ENCODE measurements at regions not wholly inside any gene's neighbourhood (a gene's known extent, or its start where the extent isn't known, plus 50 kb on each side); places are given as distances from the start of the nearest gene placed in this dataset.

DNA sequence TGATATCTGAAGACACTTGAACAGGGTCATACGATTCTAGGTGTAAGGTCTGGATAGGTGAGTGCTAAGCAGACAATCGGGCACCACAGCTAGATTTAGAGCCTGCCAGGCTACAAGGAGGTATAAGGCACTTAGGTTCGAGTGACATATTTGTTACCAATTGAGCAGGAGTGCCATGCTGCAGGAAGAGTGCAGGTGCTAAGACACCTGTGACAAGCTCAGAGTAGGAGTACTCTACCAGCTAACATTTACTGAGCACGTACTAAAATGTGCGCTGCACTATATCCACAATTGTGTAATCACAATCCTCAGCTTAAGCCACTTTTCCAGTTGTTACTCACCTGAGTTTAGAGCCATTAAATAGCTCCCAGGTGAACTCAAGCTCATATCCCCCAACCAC, 227.8 kb upstream of the MOCS1 start:
- Histone ChIP-seq H3K9me3 (ENCODE audit: insufficient read depth, low read depth, low read length) (peaks cover 7% of the 10 kb centered on the region), H3K27me3 (ENCODE audit: insufficient read depth, low read length) (no peaks in the 10 kb centered on the region), H3K4me2 (ENCODE audit: low read length) (no peak overlapping the region), H3K4me3 (ENCODE audit: insufficient read depth, low read depth, low read length) (no peak overlapping the region), H4K20me1 (ENCODE audit: insufficient read depth, low read length) (no peaks in the 10 kb centered on the region), H3K9ac (ENCODE audit: low read length) (no peak overlapping the region), H2AFZ (ENCODE audit: low read depth, low read length) (no peak overlapping the region), H3K4me1 (ENCODE audit: insufficient read depth, low read length) (no peaks in the 10 kb centered on the region), H3K79me2 (ENCODE audit: insufficient read depth, low read length) (no peaks in the 10 kb centered on the region), H3K27ac (ENCODE audit: low read depth, low read length) (no peak overlapping the region), H3K36me3 (ENCODE audit: insufficient read depth, low read length) (no peaks in the 10 kb centered on the region)
- FAIRE-seq, result no peak
- Mint-ChIP-seq H3K9me3 (ENCODE audit: unreplicated experiment) (no peaks in the 10 kb centered on the region), H3K4me3 (ENCODE audit: unreplicated experiment) (no peak overlapping the region), H3K27ac (ENCODE audit: unreplicated experiment) (no peak overlapping the region), H3K4me1 (ENCODE audit: low read depth, unreplicated experiment) (peaks cover 3% of the 10 kb centered on the region), H3K27me3 (ENCODE audit: low read depth, unreplicated experiment) (no peaks in the 10 kb centered on the region), H3K36me3 (ENCODE audit: low read depth, unreplicated experiment) (no peaks in the 10 kb centered on the region)
- no peak for TF ChIP-seq EZH2 (IDR thresholded peaks at IDR 0.05; ENCODE audit: insufficient read depth, low read length)
- TF ChIP-seq, protein P1, sequence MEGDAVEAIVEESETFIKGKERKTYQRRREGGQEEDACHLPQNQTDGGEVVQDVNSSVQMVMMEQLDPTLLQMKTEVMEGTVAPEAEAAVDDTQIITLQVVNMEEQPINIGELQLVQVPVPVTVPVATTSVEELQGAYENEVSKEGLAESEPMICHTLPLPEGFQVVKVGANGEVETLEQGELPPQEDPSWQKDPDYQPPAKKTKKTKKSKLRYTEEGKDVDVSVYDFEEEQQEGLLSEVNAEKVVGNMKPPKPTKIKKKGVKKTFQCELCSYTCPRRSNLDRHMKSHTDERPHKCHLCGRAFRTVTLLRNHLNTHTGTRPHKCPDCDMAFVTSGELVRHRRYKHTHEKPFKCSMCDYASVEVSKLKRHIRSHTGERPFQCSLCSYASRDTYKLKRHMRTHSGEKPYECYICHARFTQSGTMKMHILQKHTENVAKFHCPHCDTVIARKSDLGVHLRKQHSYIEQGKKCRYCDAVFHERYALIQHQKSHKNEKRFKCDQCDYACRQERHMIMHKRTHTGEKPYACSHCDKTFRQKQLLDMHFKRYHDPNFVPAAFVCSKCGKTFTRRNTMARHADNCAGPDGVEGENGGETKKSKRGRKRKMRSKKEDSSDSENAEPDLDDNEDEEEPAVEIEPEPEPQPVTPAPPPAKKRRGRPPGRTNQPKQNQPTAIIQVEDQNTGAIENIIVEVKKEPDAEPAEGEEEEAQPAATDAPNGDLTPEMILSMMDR (IDR thresholded peaks at IDR 0.05; ENCODE audit: insufficient read depth, low read depth, low read length), result no peak
- no peak for DNase-seq (ENCODE audit: low read depth)

DNA sequence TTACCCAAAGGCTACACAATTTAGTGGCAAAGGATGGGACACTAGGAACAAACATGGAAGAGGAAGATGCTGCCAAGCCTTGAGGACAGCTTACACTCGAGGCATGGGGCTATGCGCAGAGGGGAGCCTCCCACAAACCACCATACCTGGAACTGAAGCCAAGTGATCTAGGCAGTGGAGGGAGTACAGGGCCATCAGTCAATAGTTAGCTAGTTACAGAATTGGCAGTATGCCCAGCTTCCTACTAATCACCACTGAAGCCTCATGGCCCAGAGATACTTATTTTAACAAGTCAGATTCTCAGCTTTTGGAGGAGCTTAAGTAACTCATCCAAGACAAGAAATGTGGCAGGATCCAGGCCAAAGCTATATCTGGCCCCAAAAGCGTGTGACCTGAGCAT, 226.6 kb upstream of the MOCS1 start:
- Histone ChIP-seq H3K4me2 (ENCODE audit: low read length) (no peak overlapping the region), H3K4me1 (ENCODE audit: insufficient read depth, low read length) (no peaks in the 10 kb centered on the region), H3K79me2 (ENCODE audit: insufficient read depth, low read length) (no peaks in the 10 kb centered on the region), H3K27ac (ENCODE audit: low read depth, low read length) (no peak overlapping the region), H3K4me3 (ENCODE audit: insufficient read depth, low read depth, low read length) (no peak overlapping the region), H4K20me1 (ENCODE audit: insufficient read depth, low read length) (no peaks in the 10 kb centered on the region), H3K36me3 (ENCODE audit: insufficient read depth, low read length) (no peaks in the 10 kb centered on the region), H3K9ac (ENCODE audit: low read length) (no peak overlapping the region), H3K9me3 (ENCODE audit: insufficient read depth, low read depth, low read length) (peaks cover 5% of the 10 kb centered on the region), H3K27me3 (ENCODE audit: insufficient read depth, low read length) (no peaks in the 10 kb centered on the region), H2AFZ (ENCODE audit: low read depth, low read length) (no peak overlapping the region)
- DNase-seq (ENCODE audit: low read depth) (no peak), FAIRE-seq (no peak)
- H3K27ac Mint-ChIP-seq (ENCODE audit: unreplicated experiment), result no peak overlapping the region
- no peaks in the 10 kb centered on the region for H3K36me3 Mint-ChIP-seq (ENCODE audit: low read depth, unreplicated experiment)
- H3K9me3 Mint-ChIP-seq (ENCODE audit: unreplicated experiment), result no peaks in the 10 kb centered on the region
- H3K4me1 Mint-ChIP-seq (ENCODE audit: low read depth, unreplicated experiment), result peaks cover 3% of the 10 kb centered on the region
- peaks cover 3% of the 10 kb centered on the region for H3K27me3 Mint-ChIP-seq (ENCODE audit: low read depth, unreplicated experiment)
- no peak overlapping the region for H3K4me3 Mint-ChIP-seq (ENCODE audit: unreplicated experiment)
- TF ChIP-seq, protein P1 (IDR thresholded peaks at IDR 0.05; ENCODE audit: insufficient read depth, low read depth, low read length), result no peak
- no peak for TF ChIP-seq EZH2 (IDR thresholded peaks at IDR 0.05; ENCODE audit: insufficient read depth, low read length)

DNA sequence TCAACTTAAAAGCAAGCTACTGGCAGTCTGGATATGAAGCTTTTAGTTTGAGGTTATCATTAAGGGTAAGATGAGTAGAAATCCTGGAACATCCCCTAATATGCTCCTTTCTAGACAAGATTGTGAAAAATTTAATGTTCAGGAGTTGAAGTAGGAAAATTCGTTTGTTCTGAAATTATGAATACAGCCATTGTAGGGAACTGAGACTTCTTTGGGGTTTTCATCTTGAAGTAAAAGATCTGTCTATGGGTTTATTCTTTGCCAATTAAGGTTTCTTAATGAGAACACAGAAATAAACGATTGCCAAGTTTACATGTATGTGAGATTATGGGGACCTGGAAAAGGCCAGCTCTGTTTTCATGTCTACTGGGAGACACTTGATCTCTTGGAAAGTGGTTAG, 225.6 kb upstream of the MOCS1 start:
- no peak overlapping the region for H3K4me2 ChIP-seq (ENCODE audit: low read length)
- H3K4me3 ChIP-seq (ENCODE audit: insufficient read depth, low read depth, low read length), result no peak overlapping the region
- Mint-ChIP-seq H3K36me3 (ENCODE audit: low read depth, unreplicated experiment) (no peaks in the 10 kb centered on the region), H3K27ac (ENCODE audit: unreplicated experiment) (no peak overlapping the region), H3K4me3 (ENCODE audit: unreplicated experiment) (no peak overlapping the region), H3K9me3 (ENCODE audit: unreplicated experiment) (no peaks in the 10 kb centered on the region), H3K27me3 (ENCODE audit: low read depth, unreplicated experiment) (peaks cover 8% of the 10 kb centered on the region), H3K4me1 (ENCODE audit: low read depth, unreplicated experiment) (peaks cover 3% of the 10 kb centered on the region)
- peaks cover 5% of the 10 kb centered on the region for H3K9me3 ChIP-seq (ENCODE audit: insufficient read depth, low read depth, low read length)
- no peak for DNase-seq (ENCODE audit: low read depth)
- no peaks in the 10 kb centered on the region for H3K79me2 ChIP-seq (ENCODE audit: insufficient read depth, low read length)
- H3K4me1 ChIP-seq (ENCODE audit: insufficient read depth, low read length), result no peaks in the 10 kb centered on the region
- H4K20me1 ChIP-seq (ENCODE audit: insufficient read depth, low read length), result no peaks in the 10 kb centered on the region
- no peak overlapping the region for H3K9ac ChIP-seq (ENCODE audit: low read length)
- TF ChIP-seq, protein P1 (IDR thresholded peaks at IDR 0.05; ENCODE audit: insufficient read depth, low read depth, low read length), result no peak
- no peak for TF ChIP-seq EZH2 (IDR thresholded peaks at IDR 0.05; ENCODE audit: insufficient read depth, low read length)
- H3K27ac ChIP-seq (ENCODE audit: low read depth, low read length), result no peak overlapping the region
- H3K27me3 ChIP-seq (ENCODE audit: insufficient read depth, low read length), result no peaks in the 10 kb centered on the region
- no peaks in the 10 kb centered on the region for H3K36me3 ChIP-seq (ENCODE audit: insufficient read depth, low read length)
- no peak for FAIRE-seq
- H2AFZ ChIP-seq (ENCODE audit: low read depth, low read length), result no peak overlapping the region

All from astrocyte (in vitro differentiated cells and primary cell).